Loucy (cell line): ENCODE measurements at regions not wholly inside any gene's neighbourhood (a gene's known extent, or its start where the extent isn't known, plus 50 kb on each side); places are given as distances from the start of the nearest gene placed in this dataset.

Experiments used
- H2AFZ ChIP-seq: fragments of 200-600 bp; sonication (generic); 2 replicates; pipeline ENCODE4 v1.6.0; 2016; ENCODE audit warnings: antibody characterized with exemption, mild to moderate bottlenecking, low read length, moderate library complexity
- H3F3A ChIP-seq: fragments of 200-600 bp; 2 replicates; pipeline ENCODE4 v1.6.0; 2016; ENCODE audit warnings: antibody characterized with exemption, low read depth, mild to moderate bottlenecking
- H3K27me3 ChIP-seq: fragments of 200-600 bp; sonication (generic); 2 replicates; pipeline ENCODE4 v1.6.1; 2014; ENCODE audit warnings: low read length, mild to moderate bottlenecking; ENCODE audit not compliant: insufficient read depth, poor library complexity, severe bottlenecking
- H3K36me3 ChIP-seq: fragments of 200-600 bp; sonication (generic); 2 replicates; pipeline ENCODE4 v1.6.1; 2016; ENCODE audit warnings: low read length; ENCODE audit not compliant: insufficient read depth
- H3K4me1 ChIP-seq: fragments of 200-600 bp; sonication (generic); 2 replicates; pipeline ENCODE4 v1.5.1; 2014; ENCODE audit warnings: low read length, mild to moderate bottlenecking; ENCODE audit not compliant: insufficient read depth, poor library complexity, severe bottlenecking
- H3K4me2 ChIP-seq: fragments of 200-600 bp; sonication (generic); 2 replicates; pipeline ENCODE4 v1.6.0; 2014; ENCODE audit warnings: antibody characterized with exemption, low read length, low read depth, mild to moderate bottlenecking; ENCODE audit not compliant: poor library complexity, severe bottlenecking
- H3K4me3 ChIP-seq: fragments of 200-600 bp; sonication (generic); 2 replicates; pipeline ENCODE4 v1.5.1; 2014; ENCODE audit warnings: low read length, mild to moderate bottlenecking, mixed read lengths; ENCODE audit not compliant: poor library complexity, severe bottlenecking
- H3K79me2 ChIP-seq: fragments of 200-600 bp; sonication (generic); 2 replicates; pipeline ENCODE4 v1.6.1; 2014; ENCODE audit warnings: low read length; ENCODE audit not compliant: insufficient read depth
- H3K9ac ChIP-seq: fragments of 200-600 bp; sonication (generic); 2 replicates; pipeline ENCODE4 v1.6.0; 2014; ENCODE audit warnings: mild to moderate bottlenecking, low read depth, low read length, moderate library complexity; ENCODE audit not compliant: poor library complexity, severe bottlenecking
- H3K9me2 ChIP-seq: fragments of 200-600 bp; sonication (generic); replicated peaks from 2 replicates; pipeline ENCODE4 v1.6.1; 2016; ENCODE audit warnings: low read depth, low read length, mixed read lengths
- H3K9me3 ChIP-seq: fragments of 200-600 bp; sonication (generic); 2 replicates; pipeline ENCODE4 v1.6.1; 2014; ENCODE audit warnings: mild to moderate bottlenecking, antibody characterized with exemption, low read length, low read depth; ENCODE audit not compliant: insufficient read depth
- H4K20me1 ChIP-seq: fragments of 200-600 bp; sonication (generic); 2 replicates; pipeline ENCODE4 v1.6.0; 2014; ENCODE audit warnings: antibody characterized with exemption, low read length, mild to moderate bottlenecking; ENCODE audit not compliant: insufficient read depth, poor library complexity, severe bottlenecking
- EZH2phosphoT487 ChIP-seq: fragments of 200-600 bp; IDR thresholded peaks from 2 replicates; pipeline ENCODE4 v1.6.1; 2018; ENCODE audit warnings: antibody characterized with exemption, mild to moderate bottlenecking, moderate library complexity, borderline replicate concordance
- TF ChIP-seq, protein P1 (sequence below): fragments of 200-600 bp; sonication (generic); conservative IDR thresholded peaks from 2 replicates; pipeline ENCODE4 v1.5.1; 2014; ENCODE audit warnings: mild to moderate bottlenecking, antibody characterized with exemption, low read length

DNA sequence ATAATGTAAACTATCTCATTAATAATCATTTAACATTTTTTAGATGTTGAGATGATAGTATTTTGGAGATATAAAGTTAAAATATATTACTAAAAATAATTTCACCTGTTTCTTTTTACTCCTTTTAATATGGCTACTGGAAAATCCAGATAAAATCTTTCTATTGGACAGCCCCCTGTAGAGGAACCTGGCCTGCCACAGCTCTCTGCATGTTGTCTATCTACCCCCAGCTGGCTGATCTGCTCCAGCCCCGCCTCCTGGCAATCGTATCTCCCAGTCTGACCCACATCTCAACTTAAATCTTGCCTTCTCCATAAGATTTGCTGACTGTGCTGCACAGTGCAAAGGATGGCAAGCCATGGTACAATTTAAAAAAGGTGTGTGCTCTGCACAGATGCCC, 182.8 kb downstream of the SIPA1L2 start:
- Histone ChIP-seq H3K9me2 (no peaks in the 10 kb centered on the region), H2AFZ (no peak overlapping the region), H3K4me3 (no peak overlapping the region), H3K4me2 (no peak overlapping the region), H3K36me3 (peaks cover 16% of the 10 kb centered on the region; the same call in 1 of the 2 replicates), H3K27me3 (no peaks in the 10 kb centered on the region), H3K79me2 (no peaks in the 10 kb centered on the region), H3K4me1 (peaks cover 10% of the 10 kb centered on the region), H4K20me1 (no peaks in the 10 kb centered on the region), H3K9ac (no peak overlapping the region), H3F3A (no peaks in the 10 kb centered on the region), H3K9me3 (no peaks in the 10 kb centered on the region)
- no peak for TF ChIP-seq EZH2phosphoT487
- TF ChIP-seq, protein P1, sequence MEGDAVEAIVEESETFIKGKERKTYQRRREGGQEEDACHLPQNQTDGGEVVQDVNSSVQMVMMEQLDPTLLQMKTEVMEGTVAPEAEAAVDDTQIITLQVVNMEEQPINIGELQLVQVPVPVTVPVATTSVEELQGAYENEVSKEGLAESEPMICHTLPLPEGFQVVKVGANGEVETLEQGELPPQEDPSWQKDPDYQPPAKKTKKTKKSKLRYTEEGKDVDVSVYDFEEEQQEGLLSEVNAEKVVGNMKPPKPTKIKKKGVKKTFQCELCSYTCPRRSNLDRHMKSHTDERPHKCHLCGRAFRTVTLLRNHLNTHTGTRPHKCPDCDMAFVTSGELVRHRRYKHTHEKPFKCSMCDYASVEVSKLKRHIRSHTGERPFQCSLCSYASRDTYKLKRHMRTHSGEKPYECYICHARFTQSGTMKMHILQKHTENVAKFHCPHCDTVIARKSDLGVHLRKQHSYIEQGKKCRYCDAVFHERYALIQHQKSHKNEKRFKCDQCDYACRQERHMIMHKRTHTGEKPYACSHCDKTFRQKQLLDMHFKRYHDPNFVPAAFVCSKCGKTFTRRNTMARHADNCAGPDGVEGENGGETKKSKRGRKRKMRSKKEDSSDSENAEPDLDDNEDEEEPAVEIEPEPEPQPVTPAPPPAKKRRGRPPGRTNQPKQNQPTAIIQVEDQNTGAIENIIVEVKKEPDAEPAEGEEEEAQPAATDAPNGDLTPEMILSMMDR, result no peak

DNA sequence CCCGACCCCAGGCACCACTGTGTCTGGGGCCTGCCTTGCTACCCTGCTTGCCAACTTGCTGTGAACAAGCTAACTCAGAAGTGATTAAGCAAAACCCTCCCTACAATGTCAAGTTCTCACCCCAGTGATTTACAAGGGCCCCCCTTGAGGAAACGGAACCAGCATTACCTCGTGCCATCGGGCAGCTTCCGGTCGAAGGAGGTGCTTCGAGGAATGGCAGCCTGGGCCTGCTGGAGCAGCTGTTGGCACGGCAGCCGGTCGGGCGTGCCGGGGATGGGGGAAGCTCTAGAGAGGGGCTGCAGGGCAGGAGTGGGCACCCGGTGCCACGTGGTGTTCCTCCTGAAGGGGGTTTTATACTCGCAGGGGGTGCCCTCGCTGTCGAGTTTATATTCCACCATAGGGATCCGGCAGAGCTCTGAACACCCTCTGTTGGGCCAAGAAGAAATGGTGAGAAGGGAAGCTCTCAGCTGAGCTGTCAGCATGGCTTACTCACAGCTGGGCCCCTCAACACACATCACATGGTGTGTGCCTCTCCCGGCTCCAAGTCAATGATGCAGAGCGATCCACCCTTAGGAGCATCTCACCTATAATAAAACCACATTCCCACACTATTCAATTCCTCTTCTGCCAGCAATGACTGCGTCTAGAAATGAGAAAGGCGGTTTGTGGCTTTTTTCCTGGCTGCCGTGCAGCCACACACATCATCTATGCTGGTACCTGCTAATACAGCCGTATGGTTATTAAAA, 184.4 kb downstream of the SIPA1L2 start:
- Histone ChIP-seq H3K9me2 (no peaks in the 10 kb centered on the region), H3K9ac (no peak overlapping the region), H3K9me3 (no peaks in the 10 kb centered on the region)

DNA sequence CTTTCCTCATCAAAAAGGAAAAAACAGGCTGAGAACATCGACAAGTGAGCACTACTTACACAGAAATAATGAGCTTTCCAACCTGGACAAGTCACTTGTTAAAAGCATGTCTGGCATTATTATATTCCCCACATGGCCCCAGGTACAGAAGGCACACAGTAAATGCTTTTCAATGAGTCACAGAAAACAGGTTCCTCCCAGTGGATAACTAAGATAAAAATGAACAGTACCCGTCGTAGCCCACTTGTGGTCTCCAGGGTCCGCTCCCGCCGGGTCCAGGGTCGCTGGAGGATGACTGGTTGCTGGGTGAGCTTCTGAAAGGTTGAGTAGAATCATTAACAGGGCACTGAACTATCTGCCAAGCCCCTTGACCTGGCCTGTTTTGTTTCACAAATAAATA, 186.6 kb downstream of the SIPA1L2 start:
- no peak overlapping the region for H2AFZ ChIP-seq
- H3K36me3 ChIP-seq, result peaks cover 50% of the 10 kb centered on the region; the same call in 1 of the 2 replicates
- H3K4me3 ChIP-seq, result no peak overlapping the region
- no peaks in the 10 kb centered on the region for H3K79me2 ChIP-seq
- H3K9ac ChIP-seq, result no peak overlapping the region
- H3K27me3 ChIP-seq, result no peaks in the 10 kb centered on the region
- H4K20me1 ChIP-seq, result no peaks in the 10 kb centered on the region
- no peaks in the 10 kb centered on the region for H3K4me1 ChIP-seq
- no peaks in the 10 kb centered on the region for H3K9me2 ChIP-seq
- no peak overlapping the region for H3K4me2 ChIP-seq
- H3F3A ChIP-seq, result no peaks in the 10 kb centered on the region
- H3K9me3 ChIP-seq, result no peaks in the 10 kb centered on the region
- TF ChIP-seq, protein P1, result no peak
- TF ChIP-seq EZH2phosphoT487, result no peak

More for the DNA sequence above, 184.4 kb downstream of the SIPA1L2 start:
- Histone ChIP-seq H3K4me2 (no peak overlapping the region), H3K36me3 (peaks cover 31% of the 10 kb centered on the region; the same call in 1 of the 2 replicates), H3K4me3 (no peak overlapping the region), H3K27me3 (no peaks in the 10 kb centered on the region), H3F3A (no peaks in the 10 kb centered on the region), H4K20me1 (no peaks in the 10 kb centered on the region), H3K79me2 (no peaks in the 10 kb centered on the region), H2AFZ (no peak overlapping the region), H3K4me1 (no peaks in the 10 kb centered on the region)
- no peak for TF ChIP-seq EZH2phosphoT487
- TF ChIP-seq, protein P1, result no peak
